CD4-positive, alpha-beta T cell treated with Interleukin-15 for 4 hours (primary cell): ENCODE measurements at regions not wholly inside any gene's neighbourhood (a gene's known extent, or its start where the extent isn't known, plus 50 kb on each side); places are given as distances from the start of the nearest gene placed in this dataset.

Experiments used
- DNase-seq: peaks from one replicate; pipeline ENCODE4 v3.0.0-alpha.2; 2020; ENCODE audit warnings: low spot score

- no peak for DNase-seq
Measured at GRCh38 chr6:146886587-146887446, 288.0 kb downstream of the ADGB start.

- DNase-seq: no peak
Measured at GRCh38 chr6:146887447-146888077, 288.8 kb downstream of the ADGB start.

- DNase-seq: no peak
Measured at GRCh38 chr6:146889303-146889702, 290.5 kb downstream of the ADGB start.

DNA sequence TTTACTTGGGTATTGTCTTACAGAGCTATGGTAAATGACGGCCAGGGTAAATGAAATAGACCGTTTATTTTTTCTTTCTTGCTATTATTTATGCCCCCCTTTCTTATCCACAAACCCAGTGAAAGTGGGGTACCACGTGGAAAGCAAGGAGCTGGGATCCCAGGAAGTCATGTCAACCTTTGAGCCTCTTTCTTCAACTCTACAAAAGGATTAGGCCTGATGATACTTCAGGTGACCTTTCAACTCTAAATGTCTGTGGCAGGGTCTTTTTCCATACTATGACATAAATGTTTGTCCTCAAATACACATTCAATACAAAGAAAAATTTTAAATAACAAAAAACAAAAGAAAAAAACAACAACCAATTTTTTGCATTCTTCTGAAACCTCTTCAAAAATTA lies 291.4 kb downstream of the ADGB start:
- DNase-seq: no peak

DNA sequence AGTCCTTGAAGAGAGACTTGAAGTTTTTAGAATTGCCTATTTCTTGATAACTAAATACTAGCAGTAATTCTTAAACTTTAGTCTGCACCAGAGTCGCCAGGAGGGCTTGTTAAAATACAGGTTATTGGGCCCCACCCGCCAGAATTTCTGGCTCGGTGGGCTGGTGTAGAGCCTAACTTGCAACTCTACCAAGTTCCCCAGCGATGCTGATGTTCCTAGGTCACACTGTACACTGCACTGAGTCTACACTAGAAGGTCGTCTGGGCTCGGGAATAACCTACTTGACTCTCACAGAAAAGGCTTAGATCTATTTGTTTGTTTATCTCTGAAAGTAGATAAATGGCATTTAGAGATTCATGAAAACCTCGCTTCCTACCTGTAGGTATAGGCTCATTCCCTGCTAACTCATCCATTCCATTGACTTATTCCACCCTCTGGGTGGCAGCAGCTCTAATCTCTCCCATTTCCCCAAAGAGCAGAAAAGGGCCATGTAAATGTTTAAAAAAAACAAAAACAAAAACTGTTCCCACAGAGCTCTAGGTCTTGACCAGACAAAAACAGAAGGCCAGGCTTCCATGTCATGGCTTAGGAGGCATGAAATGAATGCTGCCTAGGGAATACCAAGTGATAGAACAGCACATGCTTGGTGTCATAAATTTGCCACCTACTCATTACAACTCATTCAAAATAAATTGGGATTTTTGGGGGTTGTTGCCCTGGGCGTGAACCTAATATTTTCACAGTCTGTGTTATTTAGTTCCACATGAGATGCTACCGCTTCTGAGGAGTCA lies 292.1 kb downstream of the ADGB start:
- DNase-seq: no peak

DNA sequence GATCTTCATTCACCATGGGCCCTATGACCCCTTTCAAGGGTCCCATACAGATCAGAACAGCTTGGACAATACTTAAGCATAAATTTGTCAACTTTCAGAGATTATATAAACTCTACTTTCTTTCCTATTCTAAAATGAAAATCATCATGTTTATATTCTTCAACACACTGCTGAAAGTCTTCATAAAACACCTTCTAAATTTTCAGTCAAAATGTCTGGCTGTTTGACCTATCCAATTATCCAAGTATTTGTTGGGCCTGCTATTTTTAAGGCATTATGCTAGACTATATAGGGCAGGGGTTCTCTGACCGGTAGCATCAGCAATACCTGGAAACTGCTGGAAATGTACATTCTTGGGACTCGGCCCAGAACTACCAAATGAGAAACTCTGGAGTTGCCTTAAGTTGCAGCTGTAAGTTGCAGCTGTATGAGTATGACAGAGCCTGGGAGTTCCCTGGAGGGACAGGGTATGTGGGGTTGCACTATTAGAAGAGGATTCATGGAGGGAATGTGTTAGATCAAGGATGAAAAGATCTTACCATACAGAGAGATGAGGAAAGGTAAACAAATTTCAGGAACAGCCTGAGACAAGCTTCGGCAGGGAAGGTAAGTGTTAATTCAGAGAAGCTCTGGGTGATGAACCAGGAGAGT lies 293.0 kb downstream of the ADGB start:
- no peak for DNase-seq

DNA sequence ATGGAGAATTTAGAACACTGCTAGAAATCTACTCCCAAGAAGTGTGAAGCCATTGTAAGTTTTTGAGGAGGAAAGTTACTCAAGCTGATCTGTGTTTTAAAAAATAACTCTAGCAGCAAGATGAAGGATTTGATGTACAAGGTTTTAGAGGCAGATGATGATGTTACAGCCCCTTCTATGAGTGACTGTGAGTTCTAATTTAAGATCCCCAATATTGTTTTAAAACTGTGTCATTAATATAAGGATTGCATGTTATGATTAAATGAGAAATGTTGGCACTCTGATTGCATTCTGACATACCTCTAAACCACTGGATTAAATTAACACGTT lies 293.5 kb downstream of the ADGB start:
- no peak for DNase-seq

GRCh38 chr6:146892613-146893401 lies 294.0 kb downstream of the ADGB start:
- DNase-seq: no peak

DNA sequence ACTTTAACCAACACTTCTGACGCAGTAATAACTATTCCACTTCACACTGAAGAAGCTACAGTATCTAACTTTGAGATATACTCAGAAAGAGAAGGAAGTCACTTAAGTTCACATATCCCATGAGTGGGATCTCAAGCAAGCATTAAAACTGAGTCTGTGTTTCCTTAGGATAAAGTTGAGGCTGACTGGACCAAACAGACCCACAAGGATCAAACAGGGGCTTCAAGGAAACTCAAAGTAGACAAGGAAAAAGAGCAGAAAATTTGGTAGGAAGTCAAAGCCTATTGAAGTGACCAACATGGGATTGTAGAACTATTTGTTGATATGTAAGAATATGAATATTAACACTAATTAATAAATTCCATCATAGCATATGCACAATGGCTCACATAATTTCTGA lies 294.9 kb downstream of the ADGB start:
- no peak for DNase-seq

- no peak for DNase-seq
Measured at GRCh38 chr6:146894624-146895023, 295.9 kb downstream of the ADGB start.

DNA sequence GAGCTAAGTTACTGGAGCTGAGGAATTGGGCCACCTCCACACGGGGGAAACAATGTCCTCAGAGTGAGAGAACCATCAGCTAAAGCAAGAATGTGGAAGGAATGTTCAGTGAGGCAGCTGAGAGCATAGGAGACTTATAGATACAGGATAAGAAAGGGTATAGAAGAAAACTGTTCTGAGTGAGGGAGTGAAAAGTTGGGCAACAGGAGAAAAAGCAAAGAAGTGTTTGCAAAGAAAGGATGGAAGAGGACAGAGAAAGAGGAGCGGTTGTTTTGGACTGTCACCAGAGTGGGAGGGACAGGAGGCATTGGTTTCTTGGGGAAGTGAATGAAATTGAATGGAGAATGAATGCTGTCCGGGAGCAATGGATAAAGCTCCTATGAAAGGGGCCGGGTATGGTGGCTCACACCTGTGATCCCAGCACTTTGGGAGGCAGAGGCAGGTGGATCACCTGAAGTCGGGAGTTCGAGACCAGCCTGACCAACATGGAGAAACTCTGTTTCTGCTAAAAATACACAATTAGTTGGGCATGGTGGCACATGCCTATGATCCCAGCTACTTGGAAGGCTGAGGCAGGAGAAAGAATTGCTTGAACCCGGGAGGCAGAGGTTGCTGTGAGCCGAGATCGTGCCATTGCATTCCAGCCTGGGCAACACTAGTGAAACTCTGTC lies 296.5 kb downstream of the ADGB start:
- no peak for DNase-seq

- DNase-seq: no peak
Measured at GRCh38 chr6:146895772-146896061, 296.9 kb downstream of the ADGB start.

DNA sequence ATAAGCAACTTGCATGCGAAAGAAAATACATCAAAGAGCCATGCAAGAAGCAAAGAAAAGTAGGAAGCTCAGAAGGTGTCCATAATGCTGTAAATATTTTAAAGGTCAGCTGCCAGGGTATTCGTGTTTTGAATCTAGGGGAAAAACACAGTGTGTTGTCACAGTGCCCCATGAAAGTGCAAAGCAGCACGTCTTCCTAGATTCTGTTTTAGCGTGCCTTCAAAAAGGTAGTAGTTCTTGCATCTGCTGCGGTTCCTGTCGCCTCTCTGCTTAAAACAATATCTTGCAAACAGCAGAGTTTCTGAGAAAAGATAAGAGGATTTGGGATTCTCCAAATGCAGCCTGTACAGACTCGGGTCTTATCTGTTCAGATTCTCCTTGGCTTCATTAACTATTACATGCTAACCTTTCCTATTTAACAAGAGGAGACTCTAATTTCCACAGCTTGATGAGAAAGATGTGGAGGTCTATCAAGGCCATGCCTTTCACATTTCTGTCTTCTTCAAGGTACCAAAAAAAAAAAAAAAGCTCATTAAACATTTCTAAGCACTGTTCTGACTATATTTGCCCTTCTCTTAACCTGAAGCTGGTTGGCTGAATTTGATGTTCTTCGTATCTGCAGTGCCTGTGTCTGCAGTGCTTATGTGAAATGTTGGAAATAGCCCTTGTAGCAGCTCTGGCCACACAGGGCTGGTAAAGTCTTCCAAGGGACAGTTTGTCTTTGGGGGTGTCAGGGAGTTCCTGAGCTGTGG lies 297.5 kb downstream of the ADGB start:
- DNase-seq: no peak

- DNase-seq: no peak
Measured at GRCh38 chr6:146896960-146897701, 298.4 kb downstream of the ADGB start.

DNA sequence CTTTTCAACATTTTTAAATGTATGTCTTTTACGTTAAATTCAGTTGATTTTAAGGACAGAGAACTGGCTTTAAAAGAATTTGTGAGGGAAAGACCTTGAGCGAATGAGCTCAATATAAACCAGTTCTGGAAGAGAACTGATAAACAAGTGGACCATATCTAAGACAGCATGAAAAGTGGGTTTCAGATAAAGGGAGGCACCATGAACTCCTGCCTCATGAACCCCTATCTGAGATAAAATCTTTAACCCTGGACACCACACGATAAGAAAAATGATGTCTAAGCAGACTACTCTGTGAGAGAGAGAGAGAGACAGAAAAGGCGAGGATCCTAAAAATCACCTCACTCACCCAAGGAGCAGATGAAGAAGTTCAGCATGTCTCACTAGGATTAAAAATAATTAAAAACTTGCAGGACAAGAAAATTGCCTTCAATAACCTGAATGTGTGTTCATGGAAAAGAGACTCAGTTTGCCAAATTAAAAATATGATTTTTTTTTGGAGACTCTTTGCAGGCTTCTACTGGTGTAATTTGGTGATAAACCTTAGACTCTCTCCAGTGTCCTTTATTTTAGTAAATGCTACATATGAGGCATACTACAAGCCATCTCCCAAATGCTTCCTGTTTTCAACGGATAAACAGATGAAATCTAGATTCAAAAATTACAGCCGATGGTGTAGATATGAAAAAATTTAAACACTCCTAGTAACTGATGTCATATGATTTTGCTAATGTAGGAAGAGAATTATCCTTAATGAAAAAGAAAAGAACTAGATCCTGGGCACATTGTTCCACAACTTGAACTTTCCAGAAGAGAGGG lies 299.5 kb downstream of the ADGB start:
- DNase-seq: no peak

DNA sequence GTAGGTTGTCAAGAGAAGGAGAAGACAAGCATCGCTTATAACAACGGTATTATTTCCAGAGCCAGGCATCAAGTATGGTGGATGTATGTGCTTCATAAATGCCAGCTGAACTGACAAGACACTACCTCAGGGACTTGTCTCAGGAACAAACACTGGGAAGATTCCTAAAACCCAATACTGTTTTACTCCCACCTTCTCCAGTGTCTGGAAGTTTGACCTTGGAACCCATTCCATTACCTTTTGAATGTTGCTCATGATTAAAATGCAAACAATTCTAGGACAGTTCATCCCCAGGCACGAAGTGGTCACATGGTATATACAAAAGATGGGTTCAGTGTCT lies 300.1 kb downstream of the ADGB start:
- DNase-seq: no peak

DNA sequence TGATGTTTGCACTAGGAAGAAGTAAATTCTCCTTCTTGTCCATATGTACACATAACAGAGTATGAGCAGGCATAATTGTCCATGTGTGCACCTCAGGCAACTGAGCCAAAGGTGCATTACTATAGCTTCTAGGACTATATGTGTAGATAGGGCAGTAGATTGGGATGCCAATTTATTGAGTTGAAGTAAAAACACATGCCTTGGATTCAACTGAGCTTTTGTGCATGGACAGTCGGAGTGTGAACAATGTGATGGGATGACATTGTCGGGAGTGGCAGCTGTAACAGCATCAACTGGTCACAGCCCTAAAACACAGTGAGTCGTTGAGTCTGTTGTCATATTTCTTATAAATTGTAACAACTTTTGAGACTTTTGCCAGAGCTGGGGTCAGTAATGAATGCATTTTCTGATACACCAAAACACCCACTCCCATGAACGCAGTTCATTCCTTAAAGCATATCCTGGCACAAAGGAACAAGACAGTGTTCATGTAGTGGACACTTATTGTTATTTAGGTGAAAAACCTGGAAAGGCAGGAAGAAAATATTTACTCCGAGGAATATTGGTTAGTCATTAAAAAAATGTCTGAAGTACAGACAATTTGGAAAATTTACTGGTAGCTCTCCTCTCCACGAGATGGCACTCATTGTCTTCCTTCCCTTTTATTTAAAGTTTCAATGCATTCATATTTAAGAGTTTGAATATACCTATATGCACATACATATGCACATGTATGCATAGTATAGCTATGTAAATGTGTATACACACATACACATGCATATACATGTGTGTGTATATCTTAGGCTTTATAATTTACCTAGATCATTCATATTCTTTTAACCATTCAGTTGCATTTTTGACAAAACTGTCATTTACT lies 302.0 kb upstream of the STXBP5 start:
- no peak for DNase-seq

- no peak for DNase-seq
Measured at GRCh38 chr6:146902846-146903245, 301.4 kb upstream of the STXBP5 start.
